ENCODE measurements at regions not wholly inside any gene's neighbourhood (a gene's known extent, or its start where the extent isn't known, plus 50 kb on each side); places are given as distances from the start of the nearest gene placed in this dataset.

DNA sequence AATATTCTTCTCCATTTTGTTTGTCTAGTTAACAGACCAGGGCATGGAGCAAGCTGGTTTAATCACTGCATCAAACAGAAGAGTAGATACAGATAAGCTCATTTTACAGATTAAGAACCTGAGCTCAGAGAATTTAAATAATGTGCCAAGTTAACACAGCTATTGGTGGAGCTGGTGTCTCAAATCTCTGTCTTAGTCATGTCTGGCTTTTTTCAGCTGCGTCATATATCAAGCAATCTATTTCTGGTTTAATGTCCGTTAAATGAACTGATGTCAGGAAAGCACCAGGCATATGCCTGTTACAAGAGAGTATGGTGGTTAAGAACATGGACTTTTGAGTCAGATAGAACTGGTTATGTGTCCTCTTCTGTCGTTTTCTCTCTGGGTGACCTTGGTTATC is 79.8 kb upstream of the ADGRA3 start:
- H3K4me2 ChIP-seq (ENCODE audit: low read length): no peak overlapping the region
- H4K20me1 ChIP-seq (ENCODE audit: insufficient read depth): no peaks in the 10 kb centered on the region
- H2AFZ ChIP-seq (ENCODE audit: low read depth, low read length): no peak overlapping the region
- no peaks in the 10 kb centered on the region for H3K79me2 ChIP-seq (replicated peaks; ENCODE audit: insufficient read depth, low read length)
- H3K9ac ChIP-seq (ENCODE audit: low read length): no peak overlapping the region
- H3K9me3 ChIP-seq (ENCODE audit: low read length): no peaks in the 10 kb centered on the region
- no peak overlapping the region for H3K4me3 ChIP-seq (ENCODE audit: low read length)
- no peaks in the 10 kb centered on the region for H3K36me3 ChIP-seq (ENCODE audit: insufficient read depth, low read length)
- no peaks in the 10 kb centered on the region for H3F3A ChIP-seq (ENCODE audit: insufficient read depth, low read length, poor library complexity, severe bottlenecking)
- H3K27me3 ChIP-seq (ENCODE audit: insufficient read depth, low read depth, low read length): no peaks in the 10 kb centered on the region
- H3K27ac ChIP-seq (ENCODE audit: low read length): no peak overlapping the region
- no peaks in the 10 kb centered on the region for H3K9me2 ChIP-seq (ENCODE audit: insufficient read depth, low read length)
- TF ChIP-seq EP300 (conservative IDR thresholded peaks at IDR 0.05; ENCODE audit: poor library complexity, severe bottlenecking) (no peak), SMC3 (conservative IDR thresholded peaks at IDR 0.05; ENCODE audit: poor library complexity) (no peak), MXI1 (conservative IDR thresholded peaks at IDR 0.05; ENCODE audit: poor library complexity, severe bottlenecking) (no peak), TAF1 (IDR thresholded peaks at IDR 0.05; ENCODE audit: low read depth) (no peak), POLR2AphosphoS5 (IDR thresholded peaks at IDR 0.05) (no peak), EZH2 (IDR thresholded peaks at IDR 0.05; ENCODE audit: borderline replicate concordance, insufficient read depth, low read length, poor library complexity, severe bottlenecking) (no peak), RAD21 (conservative IDR thresholded peaks at IDR 0.05) (no peak)
- TF ChIP-seq, protein P1, sequence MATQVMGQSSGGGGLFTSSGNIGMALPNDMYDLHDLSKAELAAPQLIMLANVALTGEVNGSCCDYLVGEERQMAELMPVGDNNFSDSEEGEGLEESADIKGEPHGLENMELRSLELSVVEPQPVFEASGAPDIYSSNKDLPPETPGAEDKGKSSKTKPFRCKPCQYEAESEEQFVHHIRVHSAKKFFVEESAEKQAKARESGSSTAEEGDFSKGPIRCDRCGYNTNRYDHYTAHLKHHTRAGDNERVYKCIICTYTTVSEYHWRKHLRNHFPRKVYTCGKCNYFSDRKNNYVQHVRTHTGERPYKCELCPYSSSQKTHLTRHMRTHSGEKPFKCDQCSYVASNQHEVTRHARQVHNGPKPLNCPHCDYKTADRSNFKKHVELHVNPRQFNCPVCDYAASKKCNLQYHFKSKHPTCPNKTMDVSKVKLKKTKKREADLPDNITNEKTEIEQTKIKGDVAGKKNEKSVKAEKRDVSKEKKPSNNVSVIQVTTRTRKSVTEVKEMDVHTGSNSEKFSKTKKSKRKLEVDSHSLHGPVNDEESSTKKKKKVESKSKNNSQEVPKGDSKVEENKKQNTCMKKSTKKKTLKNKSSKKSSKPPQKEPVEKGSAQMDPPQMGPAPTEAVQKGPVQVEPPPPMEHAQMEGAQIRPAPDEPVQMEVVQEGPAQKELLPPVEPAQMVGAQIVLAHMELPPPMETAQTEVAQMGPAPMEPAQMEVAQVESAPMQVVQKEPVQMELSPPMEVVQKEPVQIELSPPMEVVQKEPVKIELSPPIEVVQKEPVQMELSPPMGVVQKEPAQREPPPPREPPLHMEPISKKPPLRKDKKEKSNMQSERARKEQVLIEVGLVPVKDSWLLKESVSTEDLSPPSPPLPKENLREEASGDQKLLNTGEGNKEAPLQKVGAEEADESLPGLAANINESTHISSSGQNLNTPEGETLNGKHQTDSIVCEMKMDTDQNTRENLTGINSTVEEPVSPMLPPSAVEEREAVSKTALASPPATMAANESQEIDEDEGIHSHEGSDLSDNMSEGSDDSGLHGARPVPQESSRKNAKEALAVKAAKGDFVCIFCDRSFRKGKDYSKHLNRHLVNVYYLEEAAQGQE (IDR thresholded peaks at IDR 0.05; ENCODE audit: borderline replicate concordance): no peak
- TF ChIP-seq, protein P2, sequence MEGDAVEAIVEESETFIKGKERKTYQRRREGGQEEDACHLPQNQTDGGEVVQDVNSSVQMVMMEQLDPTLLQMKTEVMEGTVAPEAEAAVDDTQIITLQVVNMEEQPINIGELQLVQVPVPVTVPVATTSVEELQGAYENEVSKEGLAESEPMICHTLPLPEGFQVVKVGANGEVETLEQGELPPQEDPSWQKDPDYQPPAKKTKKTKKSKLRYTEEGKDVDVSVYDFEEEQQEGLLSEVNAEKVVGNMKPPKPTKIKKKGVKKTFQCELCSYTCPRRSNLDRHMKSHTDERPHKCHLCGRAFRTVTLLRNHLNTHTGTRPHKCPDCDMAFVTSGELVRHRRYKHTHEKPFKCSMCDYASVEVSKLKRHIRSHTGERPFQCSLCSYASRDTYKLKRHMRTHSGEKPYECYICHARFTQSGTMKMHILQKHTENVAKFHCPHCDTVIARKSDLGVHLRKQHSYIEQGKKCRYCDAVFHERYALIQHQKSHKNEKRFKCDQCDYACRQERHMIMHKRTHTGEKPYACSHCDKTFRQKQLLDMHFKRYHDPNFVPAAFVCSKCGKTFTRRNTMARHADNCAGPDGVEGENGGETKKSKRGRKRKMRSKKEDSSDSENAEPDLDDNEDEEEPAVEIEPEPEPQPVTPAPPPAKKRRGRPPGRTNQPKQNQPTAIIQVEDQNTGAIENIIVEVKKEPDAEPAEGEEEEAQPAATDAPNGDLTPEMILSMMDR (IDR thresholded peaks at IDR 0.05; ENCODE audit: poor library complexity, severe bottlenecking): no peak

DNA sequence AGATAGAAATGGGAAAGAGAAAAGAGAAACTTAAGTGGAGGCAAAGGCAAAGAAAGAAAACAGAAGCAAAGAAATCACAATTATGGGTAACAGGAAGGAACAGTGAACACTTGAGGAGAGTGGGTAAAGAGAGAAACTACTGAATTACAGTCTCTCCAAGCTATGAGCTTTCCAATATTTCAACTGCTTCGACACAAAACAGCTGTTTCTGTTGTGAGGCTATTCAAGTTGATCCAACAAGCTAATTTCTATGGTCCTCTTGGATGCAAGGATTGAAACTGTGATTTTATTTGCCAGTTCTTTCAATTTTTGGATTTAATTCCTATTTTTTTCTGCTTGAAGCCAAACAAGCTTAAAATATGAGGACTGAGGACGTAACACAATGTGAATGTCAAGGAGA is 80.5 kb upstream of the ADGRA3 start:
- no peaks in the 10 kb centered on the region for H3K9me3 ChIP-seq (ENCODE audit: low read length)
- H4K20me1 ChIP-seq (ENCODE audit: insufficient read depth): no peaks in the 10 kb centered on the region
- H3F3A ChIP-seq (ENCODE audit: insufficient read depth, low read length, poor library complexity, severe bottlenecking): no peaks in the 10 kb centered on the region
- no peaks in the 10 kb centered on the region for H3K79me2 ChIP-seq (replicated peaks; ENCODE audit: insufficient read depth, low read length)
- TF ChIP-seq EP300 (conservative IDR thresholded peaks at IDR 0.05; ENCODE audit: poor library complexity, severe bottlenecking) (no peak), SMC3 (conservative IDR thresholded peaks at IDR 0.05; ENCODE audit: poor library complexity) (no peak), TAF1 (IDR thresholded peaks at IDR 0.05; ENCODE audit: low read depth) (no peak), POLR2AphosphoS5 (IDR thresholded peaks at IDR 0.05) (no peak), MXI1 (conservative IDR thresholded peaks at IDR 0.05; ENCODE audit: poor library complexity, severe bottlenecking) (no peak), RAD21 (conservative IDR thresholded peaks at IDR 0.05) (no peak), EZH2 (IDR thresholded peaks at IDR 0.05; ENCODE audit: borderline replicate concordance, insufficient read depth, low read length, poor library complexity, severe bottlenecking) (no peak)
- TF ChIP-seq, protein P1 (IDR thresholded peaks at IDR 0.05; ENCODE audit: borderline replicate concordance): no peak
- TF ChIP-seq, protein P2 (IDR thresholded peaks at IDR 0.05; ENCODE audit: poor library complexity, severe bottlenecking): no peak
- no peaks in the 10 kb centered on the region for H3K27me3 ChIP-seq (ENCODE audit: insufficient read depth, low read depth, low read length)
- H3K9me2 ChIP-seq (ENCODE audit: insufficient read depth, low read length): no peaks in the 10 kb centered on the region
- no peak overlapping the region for H3K27ac ChIP-seq (ENCODE audit: low read length)
- H3K4me3 ChIP-seq (ENCODE audit: low read length): no peak overlapping the region
- H3K36me3 ChIP-seq (ENCODE audit: insufficient read depth, low read length): no peaks in the 10 kb centered on the region
- no peak overlapping the region for H3K9ac ChIP-seq (ENCODE audit: low read length)
- H3K4me2 ChIP-seq (ENCODE audit: low read length): no peak overlapping the region
- H2AFZ ChIP-seq (ENCODE audit: low read depth, low read length): no peak overlapping the region

Measured in neural cell (in vitro differentiated cells).